CD4-positive, alpha-beta T cell treated with Interleukin-15 for 1 hour (primary cell): ENCODE measurements at regions not wholly inside any gene's neighbourhood (a gene's known extent, or its start where the extent isn't known, plus 50 kb on each side); places are given as distances from the start of the nearest gene placed in this dataset.

Experiments used
- DNase-seq: peaks from one replicate; pipeline ENCODE4 v3.0.0-alpha.2; 2020

GRCh38 chr2:118502106-118502505 is 345.3 kb downstream of the EN1 start:
- no peak for DNase-seq

DNA sequence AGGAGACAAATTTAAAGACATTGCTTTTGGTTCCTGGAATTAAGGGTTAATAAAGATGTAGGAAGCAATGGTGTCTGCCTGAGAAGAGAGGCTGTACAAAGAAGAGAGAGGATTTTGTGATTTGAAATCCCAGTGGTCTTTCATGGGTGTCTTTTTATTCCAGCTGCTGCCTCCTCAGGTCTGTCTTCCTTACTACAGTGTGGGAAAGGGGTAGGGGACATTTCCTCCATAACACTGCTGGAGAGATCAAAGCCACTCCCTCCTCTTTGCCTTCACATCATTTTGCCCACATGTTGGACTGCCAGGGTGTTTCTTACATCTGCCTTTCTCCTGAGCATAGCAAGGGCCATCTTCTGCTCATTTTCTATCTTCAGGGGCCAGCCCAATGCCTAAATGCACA is 348.5 kb downstream of the EN1 start:
- DNase-seq, result no peak

- no peak for DNase-seq
Observed at GRCh38 chr2:118496870-118497611, 350.4 kb downstream of the EN1 start.

DNA sequence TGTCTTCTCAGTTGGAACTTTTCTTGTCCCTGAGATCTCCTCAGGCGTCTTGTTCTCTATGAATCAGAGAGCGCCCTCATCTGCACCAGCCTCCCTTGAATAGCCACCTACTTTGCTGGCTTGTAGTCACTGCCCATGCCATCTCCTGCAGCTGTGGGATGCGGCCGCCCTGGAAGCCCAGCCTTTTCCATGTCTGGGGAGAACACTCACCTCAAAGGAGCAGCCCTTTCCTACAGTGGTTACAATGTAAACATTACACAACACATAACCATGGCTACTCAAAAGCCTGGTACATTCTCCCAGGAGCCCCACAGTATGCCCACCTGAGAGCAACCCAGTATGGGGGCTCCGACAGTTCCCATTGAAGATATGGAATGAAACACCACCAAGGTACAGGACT is 351.0 kb downstream of the EN1 start:
- DNase-seq, result no peak

GRCh38 chr2:118495290-118495689 is 352.2 kb downstream of the EN1 start:
- no peak for DNase-seq

DNA sequence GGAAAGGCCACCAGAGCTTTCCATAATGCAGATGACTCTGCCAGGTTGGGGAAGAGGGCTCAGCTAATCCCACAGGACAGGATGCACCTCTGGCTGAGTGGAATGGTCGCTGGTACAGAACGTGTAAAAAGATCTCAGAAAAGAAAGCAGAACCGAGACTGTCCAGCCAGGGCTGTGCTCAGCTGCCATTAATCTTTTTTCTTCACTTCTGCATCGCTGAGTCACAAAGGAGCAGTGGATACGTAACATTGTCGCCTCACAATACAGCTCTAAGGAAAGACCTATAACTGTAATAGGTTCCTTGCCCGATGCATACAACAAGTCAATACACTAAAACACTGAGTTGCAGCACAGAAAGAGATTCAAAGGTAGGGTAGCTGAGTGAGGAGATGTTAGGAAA is 354.2 kb downstream of the EN1 start:
- DNase-seq, result no peak

GRCh38 chr2:118492335-118492734 is 355.1 kb downstream of the EN1 start:
- no peak for DNase-seq

GRCh38 chr2:118490330-118490729 is 357.1 kb downstream of the EN1 start:
- DNase-seq, result no peak

DNA sequence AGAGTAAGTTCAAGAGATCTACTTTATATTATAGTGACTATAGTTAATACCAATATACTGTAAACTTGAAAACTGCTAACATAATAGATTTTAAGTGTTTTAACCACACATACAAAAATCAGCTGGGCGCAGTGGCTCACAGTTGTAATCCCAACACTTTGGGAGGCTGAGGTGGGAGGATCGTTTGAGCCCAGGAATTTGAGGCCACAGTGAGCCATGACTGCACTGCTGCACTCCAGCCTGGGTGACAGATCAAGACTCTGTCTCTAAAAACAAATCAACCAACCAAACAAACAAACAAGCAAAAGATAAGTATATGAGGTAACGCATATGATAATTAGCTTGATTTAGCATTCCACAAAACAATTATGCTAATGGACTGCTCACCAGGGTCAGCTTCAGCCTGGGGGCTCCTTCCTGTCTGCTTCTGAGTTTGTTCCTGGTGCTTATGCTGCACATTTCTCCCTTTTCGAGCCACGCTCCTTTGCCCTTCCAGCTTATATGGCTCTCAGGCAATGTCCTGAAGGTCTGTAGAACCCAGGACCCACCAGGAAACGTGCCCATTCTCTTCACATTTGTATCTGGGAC is 357.6 kb downstream of the EN1 start:
- no peak for DNase-seq

GRCh38 chr2:118481299-118481698 is 366.1 kb downstream of the EN1 start:
- no peak for DNase-seq

- no peak for DNase-seq
Observed at GRCh38 chr2:118479020-118479419, 368.4 kb downstream of the EN1 start.

DNA sequence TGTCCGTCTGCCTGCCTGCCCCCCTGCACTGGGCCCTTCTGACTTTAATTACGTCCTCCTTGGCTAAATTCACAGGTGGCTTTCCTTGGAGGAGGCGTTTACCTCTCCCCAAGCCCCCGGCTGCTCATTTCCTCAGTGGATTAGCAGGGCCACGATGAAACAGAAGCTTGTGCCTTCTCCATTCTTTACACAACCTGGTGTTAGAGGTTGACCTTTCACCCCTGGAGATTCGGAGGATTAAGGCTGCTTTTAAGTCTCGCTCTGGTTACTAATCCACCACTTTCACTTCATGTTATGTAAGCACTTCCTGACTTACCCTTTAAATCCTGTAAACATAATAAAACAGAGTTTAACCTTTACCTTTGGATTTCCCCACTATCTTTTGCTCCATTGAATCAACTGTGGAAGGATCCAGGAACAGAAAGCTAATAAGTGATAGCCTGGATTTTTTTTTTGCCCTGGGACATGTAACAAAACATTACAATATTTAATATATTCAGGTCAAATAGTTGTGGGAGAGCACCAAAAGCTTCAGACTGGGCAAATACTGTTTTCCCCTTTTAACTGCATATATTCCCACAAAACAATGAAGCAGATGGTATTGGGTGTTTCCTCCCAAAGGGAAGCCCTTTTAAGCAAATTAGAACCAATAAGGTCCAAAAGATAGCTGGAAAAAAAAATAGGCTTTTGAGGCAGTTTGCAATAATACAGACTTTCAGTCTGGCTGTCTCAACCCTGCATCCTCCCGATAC is 370.2 kb downstream of the EN1 start:
- no peak for DNase-seq

DNA sequence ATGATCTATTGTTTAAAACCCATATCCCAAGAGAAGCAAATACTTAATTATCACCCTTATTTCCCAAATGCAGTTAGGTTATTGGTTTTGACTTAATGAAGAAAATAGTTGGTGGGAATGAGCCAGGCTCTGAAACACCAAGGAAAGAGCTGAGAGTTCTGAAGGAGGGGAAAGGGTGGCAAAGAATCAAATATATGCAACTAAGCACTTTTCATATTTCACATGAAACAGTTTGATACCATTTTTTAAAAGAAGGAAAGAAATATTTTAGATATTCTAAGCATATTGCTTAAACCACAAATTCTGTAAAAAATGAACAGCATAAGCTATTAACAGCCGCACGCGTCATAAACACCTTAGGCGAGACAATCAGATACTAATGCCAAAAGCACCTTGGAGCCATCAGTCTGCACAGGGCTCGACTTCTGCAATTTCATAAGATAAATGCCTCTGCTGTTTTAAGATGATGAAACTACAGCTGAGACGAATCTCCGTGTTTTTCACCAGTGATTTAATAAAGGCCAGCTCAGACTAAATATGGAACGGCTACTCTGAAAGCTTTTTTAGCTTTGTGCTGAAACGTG is 371.7 kb downstream of the EN1 start:
- DNase-seq, result no peak

GRCh38 chr2:118474541-118474920 is 372.9 kb downstream of the EN1 start:
- no peak for DNase-seq

DNA sequence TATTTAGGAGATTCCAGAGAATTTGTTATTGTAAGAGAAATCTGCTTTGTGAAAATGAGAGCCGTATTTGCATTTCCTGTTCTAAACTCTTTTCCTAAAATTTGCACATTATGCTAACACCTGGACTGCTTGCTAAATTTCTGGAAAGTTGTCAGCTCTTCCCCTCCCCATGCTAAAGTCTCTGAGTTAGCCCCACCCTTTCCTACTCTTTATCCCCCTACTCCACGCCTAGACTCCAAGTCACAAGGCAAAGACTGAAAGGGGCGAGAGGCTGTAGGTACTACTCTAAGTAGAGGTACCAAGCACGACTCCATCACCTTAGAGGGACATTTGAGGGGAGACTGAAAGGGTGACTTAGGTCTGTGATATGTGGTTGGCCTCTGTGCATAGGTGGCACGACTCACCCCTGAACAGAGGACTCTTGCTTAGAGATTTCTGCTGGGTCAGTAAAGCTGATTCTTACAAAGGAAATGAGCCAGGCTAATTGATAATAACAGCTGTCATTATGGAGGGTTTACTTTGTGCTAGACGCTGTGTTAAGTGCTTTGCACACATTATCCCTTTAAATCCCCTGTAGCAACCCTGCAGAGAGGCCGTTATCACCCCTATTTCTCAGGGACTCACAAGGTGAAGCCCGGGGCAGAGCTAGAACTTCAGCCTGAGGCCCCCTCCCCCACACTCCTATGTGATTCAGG is 373.5 kb downstream of the EN1 start:
- no peak for DNase-seq

GRCh38 chr2:118473241-118473640 is 374.2 kb downstream of the EN1 start:
- DNase-seq, result no peak

DNA sequence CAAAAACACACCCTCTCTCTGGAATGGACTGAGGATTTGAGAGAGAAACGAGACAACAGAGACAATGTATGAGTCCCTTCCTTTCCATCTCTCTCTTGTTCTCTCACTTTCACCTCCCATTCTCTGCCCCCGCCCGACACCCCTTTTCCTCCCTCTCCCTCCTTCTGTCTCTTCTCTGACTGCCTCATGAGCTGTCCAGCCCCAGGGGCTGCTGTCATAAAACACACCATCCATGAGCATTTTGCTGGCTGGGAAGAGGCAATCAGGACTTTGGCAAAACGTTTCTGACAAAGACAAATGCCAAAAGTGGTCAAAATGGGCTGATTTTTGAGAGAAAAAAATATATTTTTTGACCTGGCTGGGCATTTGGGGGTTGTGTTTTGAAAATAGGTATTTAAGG is 377.2 kb downstream of the EN1 start:
- no peak for DNase-seq

- no peak for DNase-seq
Observed at GRCh38 chr2:118469103-118469502, 378.3 kb downstream of the EN1 start.

- DNase-seq, result no peak
Observed at GRCh38 chr2:118464546-118465265, 376.4 kb downstream of the INSIG2 start.

DNA sequence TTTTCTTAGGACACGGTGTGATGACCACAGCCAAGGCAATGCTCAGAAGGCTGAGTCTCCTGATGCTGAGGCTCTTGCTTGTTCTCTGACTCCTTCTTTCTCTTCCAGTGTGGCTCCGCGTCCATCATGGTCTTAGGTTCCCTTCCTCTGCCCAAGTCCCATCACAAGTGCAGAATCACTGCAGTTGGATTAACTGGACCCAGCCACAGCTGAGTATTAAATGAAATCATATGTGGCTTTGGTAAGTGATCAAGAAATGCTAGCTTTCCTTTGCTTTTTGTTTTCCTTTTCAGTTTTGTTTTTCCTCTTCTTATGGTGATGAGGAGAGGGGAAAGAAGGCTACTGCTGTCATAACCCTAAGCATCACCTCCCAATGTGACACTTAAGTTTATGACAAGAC is 375.8 kb downstream of the INSIG2 start:
- no peak for DNase-seq

DNA sequence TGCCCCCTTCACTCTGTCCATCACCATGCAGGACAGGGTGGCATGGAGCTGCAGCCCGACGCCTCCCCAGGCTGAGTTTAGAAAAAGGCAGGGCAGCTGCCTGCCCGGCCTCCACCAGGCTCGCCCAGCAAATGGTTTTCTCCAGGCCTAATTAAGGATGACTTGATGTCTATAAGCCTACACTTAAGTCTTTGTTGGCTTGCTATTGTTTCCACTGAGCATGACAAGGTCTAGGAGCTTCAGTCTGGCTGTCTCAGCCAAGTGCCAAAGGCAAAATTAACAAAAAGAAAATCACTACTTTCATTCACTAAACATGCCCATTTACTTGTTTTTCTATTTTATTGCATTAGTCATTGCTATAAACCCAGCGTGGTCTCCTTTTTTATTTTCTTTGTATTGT is 372.2 kb downstream of the INSIG2 start:
- DNase-seq, result no peak

DNA sequence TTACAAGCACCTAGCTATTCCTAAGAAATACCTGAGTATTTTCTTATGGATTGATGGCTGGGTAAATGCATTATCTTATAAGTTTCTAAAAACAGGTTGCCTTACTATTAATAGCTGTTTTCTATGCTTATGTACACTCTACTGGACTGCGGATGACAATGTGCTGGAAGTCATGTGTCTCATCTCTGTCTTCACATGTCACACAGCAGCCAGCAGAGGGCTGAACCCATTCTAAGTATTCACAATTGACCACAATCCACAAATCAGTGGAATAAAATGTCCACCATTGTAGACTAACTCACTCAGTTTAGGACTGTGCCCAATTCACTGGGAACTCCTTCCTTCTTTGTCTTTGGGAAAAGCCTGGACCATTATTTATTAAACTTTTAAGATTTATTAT is 371.2 kb downstream of the INSIG2 start:
- no peak for DNase-seq

DNA sequence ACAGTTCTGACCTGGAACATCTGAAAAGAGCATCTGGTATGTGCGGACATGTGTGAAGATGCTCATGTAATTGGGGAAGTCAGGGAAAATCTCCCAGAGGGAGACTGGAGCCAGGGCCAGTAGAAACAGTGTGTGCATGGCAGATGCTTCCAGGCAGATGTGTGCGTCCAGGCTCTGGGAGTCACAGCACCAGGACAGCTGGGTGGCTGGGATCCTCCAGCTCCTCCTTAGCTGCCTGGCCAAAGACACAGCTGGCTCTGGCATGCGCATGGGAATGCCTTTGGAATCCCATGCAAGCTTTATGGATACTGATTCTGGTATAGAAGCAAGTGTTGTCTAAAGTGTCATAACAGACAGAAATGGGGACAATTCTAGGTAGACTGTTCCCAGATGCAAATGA is 369.7 kb downstream of the INSIG2 start:
- DNase-seq, result no peak
